ENCODE measurements at regions not wholly inside any gene's neighbourhood (a gene's known extent, or its start where the extent isn't known, plus 50 kb on each side); places are given as distances from the start of the nearest gene placed in this dataset.

DNA sequence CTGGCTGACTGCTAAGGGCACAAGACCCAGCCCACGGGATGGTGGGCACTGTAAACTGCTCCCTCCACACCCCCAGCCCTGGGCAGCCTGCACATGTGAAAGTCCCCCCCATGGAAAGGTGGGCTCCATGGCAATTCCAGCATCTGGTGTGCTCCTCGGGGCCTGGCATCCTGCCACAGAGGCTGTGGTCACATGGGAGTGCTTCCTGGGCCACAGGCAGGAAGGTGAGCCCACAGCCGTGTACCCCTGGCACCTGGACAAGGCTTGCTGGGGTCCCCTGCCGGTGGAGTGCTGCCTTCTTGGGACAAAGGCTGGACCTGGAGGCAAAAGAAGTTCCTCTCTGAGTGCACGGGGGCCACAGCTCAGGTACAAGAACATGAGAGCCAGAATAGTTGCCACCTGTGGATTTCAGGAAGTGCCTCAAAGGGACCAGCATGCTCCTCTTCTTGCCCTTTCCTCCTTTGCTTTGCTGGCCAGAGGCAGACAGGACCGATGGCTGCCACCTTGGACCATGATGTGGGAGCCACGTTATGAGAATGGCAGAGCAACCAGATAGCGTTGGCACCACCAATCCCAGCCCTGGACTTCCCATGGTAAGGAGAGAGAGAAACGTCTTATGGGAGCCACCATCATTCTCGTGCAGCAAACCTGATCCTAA, 120.2 kb upstream of the MLN start:
- TF ChIP-seq CTCF (IDR thresholded peaks at IDR 0.05) (no peak), POLR2AphosphoS5 (IDR thresholded peaks at IDR 0.05) (no peak), POLR2A (IDR thresholded peaks at IDR 0.05) (no peak)

Measured in breast epithelium (tissue), 3 donors.